Testis (tissue), 2 donors: ENCODE measurements at regions not wholly inside any gene's neighbourhood (a gene's known extent, or its start where the extent isn't known, plus 50 kb on each side); places are given as distances from the start of the nearest gene placed in this dataset.

Source experiments
- DNase-seq: peaks from one replicate; pipeline ENCODE4 v3.0.0-alpha.2; 2019
- H3K27ac ChIP-seq, 2 donors: fragments of 200-600 bp; sonication (generic); one replicate each; pipeline ENCODE4 v1.5.1; 2019
- H3K27me3 ChIP-seq: fragments of 200-600 bp; sonication (generic); one replicate; pipeline ENCODE4 v1.5.1; 2019
- H3K36me3 ChIP-seq: fragments of 200-600 bp; sonication (generic); one replicate; pipeline ENCODE4 v1.5.1; 2017; ENCODE audit warnings: low read depth; ENCODE audit errors: missing control alignments
- H3K4me1 ChIP-seq: fragments of 200-600 bp; sonication (generic); one replicate; pipeline ENCODE4 v1.5.1; 2019
- H3K4me3 ChIP-seq, 2 donors: fragments of 200-600 bp; sonication (generic); one replicate each; pipeline ENCODE4 v1.5.1; 2017 to 2019
- H3K9me3 ChIP-seq: fragments of 200-600 bp; sonication (generic); one replicate; pipeline ENCODE4 v1.5.1; 2017
- POLR2A ChIP-seq: fragments of 450-650 bp; IDR thresholded peaks from one replicate; pipeline ENCODE4 v1.6.1; 2017; ENCODE audit warnings: antibody characterized with exemption, mild to moderate bottlenecking, moderate library complexity
- WGBS, 2 donors: methylation state at CpG; one replicate each; pipeline ENCODE4 v1.1.5; 2018; 5-methylcytosine and 5-hydroxymethylcytosine counted together
- intact Hi-C: fragments of 100-400 bp; cut with DNase I; formaldehyde crosslinking; loops from one replicate; pipeline ENCODE4 v1.15.1; 2023; ENCODE audit warnings: low total_unique reads
- TF ChIP-seq, protein P1 (sequence below), 3 experiments: fragments of 450-650 bp in 2 of 3; fragments of 200-600 bp in 1 of 3; sonication (generic) in 1 of 3; IDR thresholded peaks; one replicate each; pipeline ENCODE4 v1.5.1; 2016 to 2019; ENCODE audit warnings: antibody characterized with exemption in 3 of 3, mild to moderate bottlenecking in 2 of 3, moderate library complexity in 1 of 3

DNA sequence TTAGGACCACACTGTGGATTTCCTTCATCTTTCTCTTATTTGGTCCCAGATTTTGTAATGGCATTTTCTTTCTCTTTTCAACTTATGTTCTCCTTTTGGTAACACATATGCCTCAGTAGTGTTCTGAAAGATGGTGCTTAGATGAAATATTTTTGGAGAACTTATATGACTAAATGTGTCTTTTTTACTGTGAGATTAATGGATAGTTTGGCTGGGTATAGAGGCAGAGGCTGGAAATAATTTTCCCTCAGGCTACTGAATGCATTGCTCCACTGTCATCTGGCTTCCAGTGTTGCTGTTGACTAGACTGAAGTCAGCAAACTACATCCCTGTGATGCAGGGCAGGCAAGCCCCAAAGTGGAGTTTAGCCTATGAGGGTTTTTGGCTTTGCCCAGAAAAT lies 450.9 kb downstream of the DMAC1 start:
- Histone ChIP-seq H3K4me3 (no peak overlapping the region), H3K27ac (no peak overlapping the region), H3K36me3 (no peaks in the 10 kb centered on the region), H3K4me1 (no peaks in the 10 kb centered on the region), H3K27me3 (no peaks in the 10 kb centered on the region), H3K9me3 (no peaks in the 10 kb centered on the region)
- no peak for DNase-seq
- no peak for TF ChIP-seq POLR2A
- TF ChIP-seq, protein P1, sequence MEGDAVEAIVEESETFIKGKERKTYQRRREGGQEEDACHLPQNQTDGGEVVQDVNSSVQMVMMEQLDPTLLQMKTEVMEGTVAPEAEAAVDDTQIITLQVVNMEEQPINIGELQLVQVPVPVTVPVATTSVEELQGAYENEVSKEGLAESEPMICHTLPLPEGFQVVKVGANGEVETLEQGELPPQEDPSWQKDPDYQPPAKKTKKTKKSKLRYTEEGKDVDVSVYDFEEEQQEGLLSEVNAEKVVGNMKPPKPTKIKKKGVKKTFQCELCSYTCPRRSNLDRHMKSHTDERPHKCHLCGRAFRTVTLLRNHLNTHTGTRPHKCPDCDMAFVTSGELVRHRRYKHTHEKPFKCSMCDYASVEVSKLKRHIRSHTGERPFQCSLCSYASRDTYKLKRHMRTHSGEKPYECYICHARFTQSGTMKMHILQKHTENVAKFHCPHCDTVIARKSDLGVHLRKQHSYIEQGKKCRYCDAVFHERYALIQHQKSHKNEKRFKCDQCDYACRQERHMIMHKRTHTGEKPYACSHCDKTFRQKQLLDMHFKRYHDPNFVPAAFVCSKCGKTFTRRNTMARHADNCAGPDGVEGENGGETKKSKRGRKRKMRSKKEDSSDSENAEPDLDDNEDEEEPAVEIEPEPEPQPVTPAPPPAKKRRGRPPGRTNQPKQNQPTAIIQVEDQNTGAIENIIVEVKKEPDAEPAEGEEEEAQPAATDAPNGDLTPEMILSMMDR (IDR thresholded peaks at IDR 0.05): no peak
- intact Hi-C loops: no loop called here

DNA sequence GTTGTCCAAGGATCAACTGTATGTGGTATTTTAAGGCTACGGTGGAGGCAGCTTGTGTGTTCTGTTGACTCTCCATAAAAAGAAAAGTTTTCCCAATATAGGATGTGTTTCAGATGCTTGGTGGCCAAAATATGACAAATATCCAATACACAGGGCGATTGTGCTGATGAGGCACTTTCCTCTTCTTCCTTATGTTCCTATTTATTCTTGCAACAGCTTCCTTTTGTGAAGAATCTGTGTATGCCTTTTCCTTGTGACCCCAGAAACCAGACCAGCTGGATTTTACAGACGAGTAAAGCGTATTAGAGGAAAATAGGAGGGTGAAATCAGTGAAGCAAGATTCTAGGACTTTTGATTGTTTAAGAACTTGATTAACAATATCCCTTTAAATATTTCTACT lies 452.0 kb downstream of the DMAC1 start:
- intact Hi-C loops: no loop called here
- Histone ChIP-seq H3K27me3 (no peaks in the 10 kb centered on the region), H3K4me1 (no peaks in the 10 kb centered on the region), H3K4me3 (no peak overlapping the region), H3K9me3 (no peaks in the 10 kb centered on the region), H3K27ac (no peak overlapping the region), H3K36me3 (no peaks in the 10 kb centered on the region)
- WGBS, 2 donors: 57 to 65% methylated on average over 4 of the region's 4 CpGs
- DNase-seq: no peak
- TF ChIP-seq POLR2A: no peak
- TF ChIP-seq, protein P1 (IDR thresholded peaks at IDR 0.05): no peak

DNA sequence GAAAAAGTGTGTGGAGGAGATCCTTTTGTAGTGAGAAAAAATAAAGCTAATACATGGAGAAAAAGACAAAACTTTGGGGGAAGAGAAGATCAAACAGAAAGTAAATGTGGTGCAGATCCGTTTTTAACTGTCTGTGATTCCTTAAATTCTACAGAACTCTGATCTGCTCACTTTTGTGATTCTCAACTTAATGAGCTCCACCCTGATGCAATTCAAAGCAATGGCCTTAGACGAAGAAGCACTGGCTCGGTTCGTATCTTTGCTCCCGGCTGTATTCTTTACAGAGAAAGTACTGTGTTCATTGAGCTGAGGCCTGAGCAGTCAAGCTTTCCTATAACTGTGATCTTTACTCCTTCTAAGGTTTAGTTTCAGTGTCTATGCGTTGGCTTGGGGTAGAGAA lies 453.4 kb downstream of the DMAC1 start:
- no peak for DNase-seq
- Histone ChIP-seq H3K4me1 (no peaks in the 10 kb centered on the region), H3K27me3 (no peaks in the 10 kb centered on the region), H3K36me3 (no peaks in the 10 kb centered on the region), H3K27ac (no peak overlapping the region), H3K4me3 (no peak overlapping the region), H3K9me3 (no peaks in the 10 kb centered on the region)
- intact Hi-C loops: no loop called here
- no peak for TF ChIP-seq POLR2A
- TF ChIP-seq, protein P1 (IDR thresholded peaks at IDR 0.05): no peak
- 79% methylated on average over 6 of the region's 6 CpGs for WGBS, 2 donors

DNA sequence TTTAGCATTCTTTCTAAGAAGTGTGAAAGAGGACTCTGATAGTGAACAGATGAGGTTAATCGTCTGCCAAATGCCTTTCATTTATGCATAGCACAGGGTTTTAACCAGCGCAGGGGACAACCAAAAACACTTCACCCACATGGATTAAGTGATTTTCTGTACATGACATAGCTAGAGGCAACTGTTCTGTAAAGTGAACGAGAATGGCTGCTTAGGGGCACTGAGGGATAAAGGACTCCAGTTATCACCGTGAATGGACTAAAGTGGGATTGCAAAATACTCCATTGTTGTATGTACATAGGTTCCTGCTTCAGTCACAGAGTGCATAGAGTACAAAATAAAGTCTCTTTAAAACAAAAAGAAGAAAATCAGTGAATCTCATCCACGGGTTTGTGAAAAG lies 456.8 kb downstream of the DMAC1 start:
- H3K9me3 ChIP-seq: no peaks in the 10 kb centered on the region
- no peak for DNase-seq
- no peaks in the 10 kb centered on the region for H3K4me1 ChIP-seq
- intact Hi-C loops: no loop called here
- TF ChIP-seq POLR2A: no peak
- TF ChIP-seq, protein P1 (IDR thresholded peaks at IDR 0.05): no peak
- H3K27ac ChIP-seq: no peak overlapping the region
- no peaks in the 10 kb centered on the region for H3K27me3 ChIP-seq
- no peaks in the 10 kb centered on the region for H3K36me3 ChIP-seq
- 74 to 84% methylated on average over 5 of the region's 5 CpGs for WGBS, 2 donors
- H3K4me3 ChIP-seq: no peak overlapping the region

DNA sequence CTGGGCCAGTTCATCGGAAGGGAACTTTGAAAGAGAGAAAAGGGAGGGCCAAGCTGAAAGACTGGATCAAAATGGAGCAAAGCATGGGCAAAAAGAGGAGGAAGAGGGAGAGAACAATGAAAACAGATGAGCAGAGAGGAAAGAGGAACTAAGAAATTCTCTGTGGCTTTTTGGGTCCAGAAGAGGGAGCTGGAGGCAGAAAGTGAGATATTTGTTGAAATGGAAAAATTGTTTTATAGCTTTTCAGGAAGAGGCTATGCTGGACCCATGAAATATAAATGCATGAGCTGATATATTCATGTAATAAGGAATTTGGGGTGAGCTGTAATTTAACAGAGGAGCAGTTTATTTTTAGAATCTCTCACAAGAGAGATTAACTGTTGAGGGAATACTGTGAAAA lies 457.3 kb downstream of the DMAC1 start:
- H3K4me3 ChIP-seq: no peak overlapping the region
- H3K27me3 ChIP-seq: no peaks in the 10 kb centered on the region
- DNase-seq: no peak
- intact Hi-C loops: no loop called here
- TF ChIP-seq, protein P1 (IDR thresholded peaks at IDR 0.05): no peak
- no peak for TF ChIP-seq POLR2A
- H3K4me1 ChIP-seq: no peaks in the 10 kb centered on the region
- WGBS, 2 donors: 69 to 83% methylated on average over 1 of the region's 1 CpG
- H3K36me3 ChIP-seq: no peaks in the 10 kb centered on the region
- H3K9me3 ChIP-seq: no peaks in the 10 kb centered on the region
- no peak overlapping the region for H3K27ac ChIP-seq
